ENCODE measurements at regions not wholly inside any gene's neighbourhood (a gene's known extent, or its start where the extent isn't known, plus 50 kb on each side); places are given as distances from the start of the nearest gene placed in this dataset.

GRCh38 chr2:16314691-16315457 is 350.8 kb downstream of the CYRIA start:
- TF ChIP-seq CREB5 (CRISPR knock-in tag; IDR thresholded peaks at IDR 0.05; ENCODE audit: low read depth) = no peak
- TF ChIP-seq GLIS3 (CRISPR knock-in tag; IDR thresholded peaks at IDR 0.05) = no peak
- no peak for TF ChIP-seq ZNF8 (CRISPR knock-in tag; IDR thresholded peaks at IDR 0.05)
- TF ChIP-seq PATZ1 (CRISPR knock-in tag; IDR thresholded peaks at IDR 0.05; ENCODE audit: borderline replicate concordance) = no peak
- TF ChIP-seq OSR1 (CRISPR knock-in tag; IDR thresholded peaks at IDR 0.05) = no peak
- TF ChIP-seq ZFP3 (CRISPR knock-in tag; IDR thresholded peaks at IDR 0.05) = no peak
- no peak for TF ChIP-seq TOX (CRISPR knock-in tag; IDR thresholded peaks at IDR 0.05; ENCODE audit: borderline replicate concordance)
- no peak for TF ChIP-seq BACH2 (CRISPR knock-in tag; IDR thresholded peaks at IDR 0.05; ENCODE audit: borderline replicate concordance)
- TF ChIP-seq ARNTL (CRISPR knock-in tag; IDR thresholded peaks at IDR 0.05; ENCODE audit: borderline replicate concordance, low read depth) = no peak
- no peak for TF ChIP-seq POU6F1 (CRISPR knock-in tag; IDR thresholded peaks at IDR 0.05; ENCODE audit: borderline replicate concordance, low read depth)
- TF ChIP-seq ZC3H10 (CRISPR knock-in tag; IDR thresholded peaks at IDR 0.05) = no peak
- TF ChIP-seq ISL1 (CRISPR knock-in tag; IDR thresholded peaks at IDR 0.05) = no peak
- TF ChIP-seq ZNF70 (CRISPR knock-in tag; IDR thresholded peaks at IDR 0.05) = no peak
